ENCODE measurements at regions not wholly inside any gene's neighbourhood (a gene's known extent, or its start where the extent isn't known, plus 50 kb on each side); places are given as distances from the start of the nearest gene placed in this dataset.

- no peaks in the 10 kb centered on the region for H3K36me3 ChIP-seq (replicated peaks; ENCODE audit: insufficient read depth, low read depth)
- H3K27ac ChIP-seq, result no peak overlapping the region
- TF ChIP-seq CTCF (IDR thresholded peaks at IDR 0.05; ENCODE audit: poor library complexity) (no peak), EZH2 (IDR thresholded peaks at IDR 0.05; ENCODE audit: borderline replicate concordance) (no peak), EZH2phosphoT487 (IDR thresholded peaks at IDR 0.05; ENCODE audit: low read depth, severe bottlenecking, unreplicated experiment) (no peak)
- H3K4me3 ChIP-seq, result no peak overlapping the region
- H3K9me3 ChIP-seq (ENCODE audit: low read depth), result no peaks in the 10 kb centered on the region
- no peak for DNase-seq (ENCODE audit: low spot score)
- H3K9me2 ChIP-seq (replicated peaks; ENCODE audit: insufficient read depth), result no peaks in the 10 kb centered on the region
- WGBS (ENCODE audit: low lambda C conversion rate, missing lambda C conversion rate), result 97% methylated on average over 17 of the region's 26 CpGs
- H3K27me3 ChIP-seq, result no peaks in the 10 kb centered on the region
- H4K20me1 ChIP-seq (ENCODE audit: insufficient read depth, poor library complexity, severe bottlenecking), result no peaks in the 10 kb centered on the region
- H3K79me2 ChIP-seq, result no peaks in the 10 kb centered on the region
- no peak overlapping the region for H2AFZ ChIP-seq
- no peak overlapping the region for H3K4me2 ChIP-seq
- no peaks in the 10 kb centered on the region for H3K4me1 ChIP-seq (ENCODE audit: insufficient read depth)
Measured at GRCh38 chr4:103936653-103937145, 216.9 kb upstream of the TACR3 start.

- H3K79me2 ChIP-seq, result no peaks in the 10 kb centered on the region
- no peak overlapping the region for H3K4me3 ChIP-seq
- H3K9me3 ChIP-seq (ENCODE audit: low read depth), result no peaks in the 10 kb centered on the region
- H3K4me1 ChIP-seq (ENCODE audit: insufficient read depth), result no peaks in the 10 kb centered on the region
- DNase-seq (ENCODE audit: low spot score), result peak; percentile 78
- no peak overlapping the region for H3K27ac ChIP-seq
- no peaks in the 10 kb centered on the region for H4K20me1 ChIP-seq (ENCODE audit: insufficient read depth, poor library complexity, severe bottlenecking)
- peak; percentile 80 for TF ChIP-seq CTCF (IDR thresholded peaks at IDR 0.05; ENCODE audit: poor library complexity)
- TF ChIP-seq EZH2phosphoT487 (IDR thresholded peaks at IDR 0.05; ENCODE audit: low read depth, severe bottlenecking, unreplicated experiment), result no peak
- no peak overlapping the region for H3K4me2 ChIP-seq
- H3K27me3 ChIP-seq, result no peaks in the 10 kb centered on the region
- H3K36me3 ChIP-seq (replicated peaks; ENCODE audit: insufficient read depth, low read depth), result no peaks in the 10 kb centered on the region
- 37% methylated on average over 2 of the region's 2 CpGs for WGBS (ENCODE audit: low lambda C conversion rate, missing lambda C conversion rate)
- no peak overlapping the region for H2AFZ ChIP-seq
- no peaks in the 10 kb centered on the region for H3K9me2 ChIP-seq (replicated peaks; ENCODE audit: insufficient read depth)
Measured at GRCh38 chr4:103934178-103934789, 214.5 kb upstream of the TACR3 start.

DNA sequence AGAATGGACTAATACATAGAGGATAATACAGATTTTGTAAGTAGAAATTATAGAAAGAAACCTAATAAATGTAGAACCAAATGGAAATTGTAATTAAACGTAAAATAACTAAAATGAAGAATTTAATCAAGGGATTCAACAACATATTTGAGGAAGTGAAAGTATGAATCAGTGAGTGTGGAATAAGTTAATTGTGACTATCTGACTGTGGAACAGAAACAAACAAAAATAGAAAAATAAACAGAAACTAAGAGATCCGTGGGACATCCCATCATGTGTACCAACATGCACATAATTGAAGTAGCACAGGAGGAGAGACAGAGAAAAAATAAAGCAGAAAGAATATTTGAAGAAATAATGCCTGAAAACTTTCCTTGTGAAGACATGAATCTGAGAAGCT lies 208.6 kb upstream of the TACR3 start:
- Histone ChIP-seq H3K27ac (no peak overlapping the region), H3K9me3 (ENCODE audit: low read depth) (no peaks in the 10 kb centered on the region), H3K4me1 (ENCODE audit: insufficient read depth) (no peaks in the 10 kb centered on the region), H3K36me3 (replicated peaks; ENCODE audit: insufficient read depth, low read depth) (no peaks in the 10 kb centered on the region), H4K20me1 (ENCODE audit: insufficient read depth, poor library complexity, severe bottlenecking) (no peaks in the 10 kb centered on the region), H2AFZ (no peak overlapping the region), H3K4me2 (no peak overlapping the region), H3K4me3 (no peak overlapping the region), H3K27me3 (no peaks in the 10 kb centered on the region), H3K79me2 (no peaks in the 10 kb centered on the region), H3K9me2 (replicated peaks; ENCODE audit: insufficient read depth) (no peaks in the 10 kb centered on the region)
- no peak for TF ChIP-seq EZH2 (IDR thresholded peaks at IDR 0.05; ENCODE audit: borderline replicate concordance)
- TF ChIP-seq CTCF (IDR thresholded peaks at IDR 0.05; ENCODE audit: poor library complexity), result no peak
- TF ChIP-seq EZH2phosphoT487 (IDR thresholded peaks at IDR 0.05; ENCODE audit: low read depth, severe bottlenecking, unreplicated experiment), result no peak
- 83% methylated on average over 2 of the region's 2 CpGs for WGBS (ENCODE audit: low lambda C conversion rate, missing lambda C conversion rate)
- DNase-seq (ENCODE audit: low spot score), result no peak
